Activated CD8-positive, alpha-beta T cell treated with anti-CD3 and anti-CD28 coated beads for 36 hours (primary cell): ENCODE measurements at regions not wholly inside any gene's neighbourhood (a gene's known extent, or its start where the extent isn't known, plus 50 kb on each side); places are given as distances from the start of the nearest gene placed in this dataset.

ENCODE experiments used
- ATAC-seq: fragments of 200-7000 bp; cut with Tn5 transposase; one replicate; pipeline ENCODE4 v1.10.0; 2021; ENCODE audit warnings: mild to moderate bottlenecking, moderate library complexity
- CTCF ChIA-PET: fragments of 350-600 bp; sonication (Branson Sonifier 250); formaldehyde crosslinking; loops from one replicate; lab custom pipeline; 2021; ENCODE audit warnings: antibody characterized with exemption; lab: Charles Lee
- POLR2A ChIA-PET: fragments of 350-600 bp; sonication (Branson Sonifier 250); formaldehyde crosslinking; loops from one replicate; lab custom pipeline; 2021; ENCODE audit warnings: antibody characterized with exemption; lab: Charles Lee
- DNase-seq: peaks from one replicate; pipeline ENCODE4 v3.0.0-alpha.2; 2020
- H3K27ac Mint-ChIP-seq: one replicate; pipeline ENCODE4 v1.8.0; 2021; ENCODE audit warnings: mild to moderate bottlenecking, mixed read lengths
- H3K27me3 Mint-ChIP-seq: one replicate; pipeline ENCODE4 v1.8.0; 2021; ENCODE audit warnings: mixed read lengths
- H3K36me3 Mint-ChIP-seq: one replicate; pipeline ENCODE4 v1.8.0; 2021; ENCODE audit warnings: low read depth, mixed read lengths
- H3K4me1 Mint-ChIP-seq: one replicate; pipeline ENCODE4 v1.8.0; 2021; ENCODE audit warnings: low read depth, mixed read lengths
- H3K4me3 Mint-ChIP-seq: one replicate; pipeline ENCODE4 v1.8.0; 2021; ENCODE audit warnings: mild to moderate bottlenecking, moderate library complexity, mixed read lengths
- H3K9me3 Mint-ChIP-seq: one replicate; pipeline ENCODE4 v1.8.0; 2021; ENCODE audit warnings: mixed read lengths
- intact Hi-C: fragments of 100-400 bp; cut with micrococcal nuclease; formaldehyde crosslinking; loops from one replicate; pipeline ENCODE4 v1.10.0; 2022
- TF ChIP-seq, protein P1 (sequence below): fragments of 200-600 bp; IDR thresholded peaks from one replicate; pipeline ENCODE4 v1.8.0; 2022; ENCODE audit warnings: antibody characterized with exemption, mild to moderate bottlenecking

GRCh38 chr16:13781169-13781564 is 138.8 kb upstream of the ERCC4 start:
- H3K4me3 Mint-ChIP-seq: no peak overlapping the region
- DNase-seq: no peak
- intact Hi-C loops: no loop called here
- TF ChIP-seq, protein P1, sequence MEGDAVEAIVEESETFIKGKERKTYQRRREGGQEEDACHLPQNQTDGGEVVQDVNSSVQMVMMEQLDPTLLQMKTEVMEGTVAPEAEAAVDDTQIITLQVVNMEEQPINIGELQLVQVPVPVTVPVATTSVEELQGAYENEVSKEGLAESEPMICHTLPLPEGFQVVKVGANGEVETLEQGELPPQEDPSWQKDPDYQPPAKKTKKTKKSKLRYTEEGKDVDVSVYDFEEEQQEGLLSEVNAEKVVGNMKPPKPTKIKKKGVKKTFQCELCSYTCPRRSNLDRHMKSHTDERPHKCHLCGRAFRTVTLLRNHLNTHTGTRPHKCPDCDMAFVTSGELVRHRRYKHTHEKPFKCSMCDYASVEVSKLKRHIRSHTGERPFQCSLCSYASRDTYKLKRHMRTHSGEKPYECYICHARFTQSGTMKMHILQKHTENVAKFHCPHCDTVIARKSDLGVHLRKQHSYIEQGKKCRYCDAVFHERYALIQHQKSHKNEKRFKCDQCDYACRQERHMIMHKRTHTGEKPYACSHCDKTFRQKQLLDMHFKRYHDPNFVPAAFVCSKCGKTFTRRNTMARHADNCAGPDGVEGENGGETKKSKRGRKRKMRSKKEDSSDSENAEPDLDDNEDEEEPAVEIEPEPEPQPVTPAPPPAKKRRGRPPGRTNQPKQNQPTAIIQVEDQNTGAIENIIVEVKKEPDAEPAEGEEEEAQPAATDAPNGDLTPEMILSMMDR: no peak
- H3K4me1 Mint-ChIP-seq: no peaks in the 10 kb centered on the region
- ChIA-PET CTCF (no interaction called here), POLR2A (no interaction called here)
- H3K27ac Mint-ChIP-seq: no peak overlapping the region
- H3K9me3 Mint-ChIP-seq: peaks cover 7% of the 10 kb centered on the region
- ATAC-seq: no peak
- no peaks in the 10 kb centered on the region for H3K36me3 Mint-ChIP-seq
- H3K27me3 Mint-ChIP-seq: peaks cover 2% of the 10 kb centered on the region

GRCh38 chr16:13781575-13782338 is 138.2 kb upstream of the ERCC4 start:
- ChIA-PET CTCF (no interaction called here), POLR2A (no interaction called here)
- peaks cover 2% of the 10 kb centered on the region for H3K27me3 Mint-ChIP-seq
- TF ChIP-seq, protein P1: no peak
- H3K9me3 Mint-ChIP-seq: peaks cover 5% of the 10 kb centered on the region
- no peak for ATAC-seq
- intact Hi-C loops: no loop called here
- no peak overlapping the region for H3K4me3 Mint-ChIP-seq
- DNase-seq: no peak
- H3K27ac Mint-ChIP-seq: no peak overlapping the region
- no peaks in the 10 kb centered on the region for H3K4me1 Mint-ChIP-seq
- no peaks in the 10 kb centered on the region for H3K36me3 Mint-ChIP-seq

GRCh38 chr16:13791095-13791494 is 128.9 kb upstream of the ERCC4 start:
- ATAC-seq: no peak
- peaks cover 8% of the 10 kb centered on the region for H3K27me3 Mint-ChIP-seq
- no peaks in the 10 kb centered on the region for H3K36me3 Mint-ChIP-seq
- TF ChIP-seq, protein P1: no peak
- DNase-seq: no peak
- CTCF ChIA-PET: no interaction called here
- H3K4me1 Mint-ChIP-seq: no peaks in the 10 kb centered on the region
- H3K4me3 Mint-ChIP-seq: no peak overlapping the region
- POLR2A ChIA-PET: no interaction called here
- H3K27ac Mint-ChIP-seq: no peak overlapping the region
- H3K9me3 Mint-ChIP-seq: peaks cover 6% of the 10 kb centered on the region
- intact Hi-C loops: no loop called here

DNA sequence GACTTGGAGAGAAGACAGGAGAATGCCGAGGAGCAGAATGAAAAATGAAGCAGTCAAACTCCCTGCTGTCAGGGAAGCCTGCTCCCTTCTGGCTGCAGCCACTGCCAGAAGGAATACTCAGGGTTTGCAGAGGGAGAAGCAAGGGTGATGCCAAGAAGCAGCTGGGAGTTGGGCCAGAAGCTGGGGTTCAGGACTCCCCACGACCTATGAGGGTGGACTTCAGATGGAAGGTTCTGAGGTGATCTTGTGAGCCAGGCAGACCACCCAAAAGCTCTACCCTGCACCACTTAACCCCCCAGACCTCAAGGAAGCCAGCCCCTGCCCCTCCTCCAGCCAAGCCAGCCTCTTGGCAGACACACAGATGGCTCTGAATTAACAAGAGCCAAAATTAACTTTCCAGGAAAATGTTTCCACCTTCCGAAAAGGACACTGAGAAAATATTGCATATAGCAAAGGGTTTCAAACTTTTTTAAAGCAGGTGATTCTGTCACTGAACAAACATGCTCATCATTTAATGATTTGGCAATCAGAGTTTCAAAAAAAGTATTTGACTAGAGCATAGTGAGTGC is 126.0 kb upstream of the ERCC4 start:
- no peak overlapping the region for H3K27ac Mint-ChIP-seq
- no peaks in the 10 kb centered on the region for H3K36me3 Mint-ChIP-seq
- TF ChIP-seq, protein P1: no peak
- no peaks in the 10 kb centered on the region for H3K4me1 Mint-ChIP-seq
- intact Hi-C loops: no loop called here
- H3K27me3 Mint-ChIP-seq: peaks cover 10% of the 10 kb centered on the region
- CTCF ChIA-PET: no interaction called here
- H3K4me3 Mint-ChIP-seq: no peak overlapping the region
- POLR2A ChIA-PET: no interaction called here
- H3K9me3 Mint-ChIP-seq: peaks cover 6% of the 10 kb centered on the region
- ATAC-seq: no peak
- no peak for DNase-seq

GRCh38 chr16:13795131-13795530 is 124.8 kb upstream of the ERCC4 start:
- TF ChIP-seq, protein P1: no peak
- Mint-ChIP-seq H3K4me1 (no peaks in the 10 kb centered on the region), H3K4me3 (no peak overlapping the region), H3K27ac (no peak overlapping the region), H3K27me3 (peaks cover 10% of the 10 kb centered on the region), H3K9me3 (peaks cover 6% of the 10 kb centered on the region), H3K36me3 (no peaks in the 10 kb centered on the region)
- DNase-seq: no peak
- ATAC-seq: no peak
- intact Hi-C loops: no loop called here
- CTCF ChIA-PET: no interaction called here
- POLR2A ChIA-PET: no interaction called here
